Transverse colon (tissue), 4 donors: ENCODE measurements at regions not wholly inside any gene's neighbourhood (a gene's known extent, or its start where the extent isn't known, plus 50 kb on each side); places are given as distances from the start of the nearest gene placed in this dataset.

Experiments used
- POLR2A ChIP-seq: fragments of 450-650 bp; IDR thresholded peaks from one replicate; pipeline ENCODE4 v1.6.1; 2016; ENCODE audit warnings: antibody characterized with exemption, mild to moderate bottlenecking, moderate library complexity
- POLR2AphosphoS5 ChIP-seq, 3 donors: sonication (generic); formaldehyde crosslinking; IDR thresholded peaks; one replicate each; pipeline ENCODE4 v1.6.1; 2016; ENCODE audit warnings: antibody characterized with exemption in 3 of 3
- TF ChIP-seq, protein P1 (sequence below), 5 experiments: fragments of 200-600 bp in 3 of 5; fragments of 450-650 bp in 2 of 5; sonication (generic) in 3 of 5; IDR thresholded peaks; 1 replicate in 2 of 5; 2 replicates in 3 of 5; pipeline ENCODE4 v1.5.1; 2016 to 2017; ENCODE audit warnings: antibody characterized with exemption in 5 of 5, inconsistent platforms in 3 of 5, mild to moderate bottlenecking in 2 of 5, moderate library complexity in 1 of 5

DNA sequence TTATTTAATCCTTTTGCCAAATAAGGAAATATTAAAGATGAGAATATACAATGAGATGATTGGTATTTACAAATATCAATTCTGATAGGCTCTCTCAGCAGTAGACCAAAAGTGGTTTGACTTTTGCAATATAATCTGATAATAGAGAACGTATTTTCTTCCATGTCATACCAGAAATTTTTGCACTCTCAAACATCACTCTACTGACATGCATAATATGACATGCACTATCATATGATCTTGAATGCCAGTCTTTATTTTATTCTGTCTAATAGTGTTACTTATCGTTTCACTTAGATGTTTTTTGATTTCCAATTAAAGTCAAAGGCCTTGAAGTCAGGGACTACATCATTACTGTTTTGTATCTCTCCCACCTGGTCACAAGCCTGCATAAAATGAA is 259.2 kb downstream of the PCDH7 start:
- TF ChIP-seq, protein P1, sequence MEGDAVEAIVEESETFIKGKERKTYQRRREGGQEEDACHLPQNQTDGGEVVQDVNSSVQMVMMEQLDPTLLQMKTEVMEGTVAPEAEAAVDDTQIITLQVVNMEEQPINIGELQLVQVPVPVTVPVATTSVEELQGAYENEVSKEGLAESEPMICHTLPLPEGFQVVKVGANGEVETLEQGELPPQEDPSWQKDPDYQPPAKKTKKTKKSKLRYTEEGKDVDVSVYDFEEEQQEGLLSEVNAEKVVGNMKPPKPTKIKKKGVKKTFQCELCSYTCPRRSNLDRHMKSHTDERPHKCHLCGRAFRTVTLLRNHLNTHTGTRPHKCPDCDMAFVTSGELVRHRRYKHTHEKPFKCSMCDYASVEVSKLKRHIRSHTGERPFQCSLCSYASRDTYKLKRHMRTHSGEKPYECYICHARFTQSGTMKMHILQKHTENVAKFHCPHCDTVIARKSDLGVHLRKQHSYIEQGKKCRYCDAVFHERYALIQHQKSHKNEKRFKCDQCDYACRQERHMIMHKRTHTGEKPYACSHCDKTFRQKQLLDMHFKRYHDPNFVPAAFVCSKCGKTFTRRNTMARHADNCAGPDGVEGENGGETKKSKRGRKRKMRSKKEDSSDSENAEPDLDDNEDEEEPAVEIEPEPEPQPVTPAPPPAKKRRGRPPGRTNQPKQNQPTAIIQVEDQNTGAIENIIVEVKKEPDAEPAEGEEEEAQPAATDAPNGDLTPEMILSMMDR (IDR thresholded peaks at IDR 0.05), result no peak
- TF ChIP-seq POLR2A (no peak), POLR2AphosphoS5 (IDR thresholded peaks at IDR 0.05) (no peak)
